NOMO-1 (cell line): ENCODE measurements at regions not wholly inside any gene's neighbourhood (a gene's known extent, or its start where the extent isn't known, plus 50 kb on each side); places are given as distances from the start of the nearest gene placed in this dataset.

Experiments
- DNase-seq, 2 experiments: peaks; one replicate each; lab custom pipeline; 2025; ENCODE audit not compliant: unreplicated experiment in 2 of 2; lab: John Stamatoyannopoulos, UW

DNA sequence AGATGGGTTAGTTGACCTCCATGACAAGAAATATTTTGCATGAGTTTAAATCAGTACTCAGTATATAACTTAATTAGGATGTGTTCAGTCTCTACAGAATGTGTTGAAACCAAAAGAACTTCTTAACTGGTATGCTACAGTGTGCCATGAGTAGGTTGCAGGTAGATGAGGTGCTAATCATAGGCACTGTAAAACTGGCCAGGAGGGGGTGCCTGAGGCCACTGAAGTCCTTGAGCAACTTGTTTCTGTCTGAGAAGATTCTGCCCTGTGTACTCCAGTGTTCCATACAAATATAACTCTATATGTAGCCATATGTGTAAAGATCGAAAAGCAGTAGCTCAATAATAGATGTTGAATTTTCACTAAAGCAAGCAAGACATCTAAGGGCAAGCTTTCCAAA is 549.2 kb upstream of the KLF12 start:
- no peak for DNase-seq

DNA sequence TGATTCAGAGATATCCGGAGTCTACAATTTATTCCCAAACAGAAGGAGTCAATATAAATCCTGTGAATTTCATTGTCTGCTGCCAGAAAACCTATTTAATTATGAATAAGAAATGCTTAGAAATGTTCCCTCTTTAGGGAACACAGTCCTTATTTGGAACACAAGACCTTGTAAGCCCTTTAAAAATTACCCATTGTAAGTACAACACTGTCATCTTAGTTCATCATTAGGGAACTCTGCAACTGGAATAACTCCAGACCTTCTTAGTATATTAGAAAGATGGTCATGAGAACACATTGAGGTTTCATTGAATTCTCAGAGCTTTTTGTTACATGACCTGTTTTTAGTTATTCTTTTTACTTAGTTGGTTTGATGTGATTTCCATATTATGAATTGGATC is 548.5 kb upstream of the KLF12 start:
- no peak for DNase-seq

GRCh38 chr13:74681891-74682290 is 547.7 kb upstream of the KLF12 start:
- DNase-seq, result no peak

DNA sequence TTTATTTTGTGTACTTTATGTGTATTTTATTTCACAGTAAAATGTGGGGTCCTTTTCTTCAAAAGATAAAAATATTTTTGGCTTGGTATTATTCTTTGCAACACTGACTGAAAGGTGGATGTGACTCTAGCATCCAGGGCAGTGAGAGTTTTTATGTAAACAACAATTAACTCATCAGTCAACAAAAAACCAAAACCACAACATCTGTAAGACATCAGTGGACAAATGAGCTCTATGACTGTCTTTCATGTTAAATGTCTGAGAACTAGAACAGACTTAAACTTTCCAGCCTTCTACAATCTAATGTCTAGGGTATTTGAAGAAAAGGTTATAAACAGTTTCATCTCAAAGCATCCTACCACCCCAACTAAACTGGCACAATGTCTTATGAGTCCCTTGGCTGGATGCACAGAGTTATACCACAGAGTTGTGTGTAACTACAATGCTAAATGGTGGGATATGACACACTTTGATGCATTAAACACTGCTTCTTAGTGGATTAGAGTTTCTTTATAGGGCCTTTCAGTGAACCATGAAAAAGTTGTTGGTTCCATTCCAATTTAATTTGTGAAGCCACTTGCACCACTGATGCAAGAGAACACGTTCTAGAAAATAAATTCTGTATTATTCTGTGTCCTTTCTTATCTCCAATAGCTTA is 544.2 kb upstream of the KLF12 start:
- DNase-seq, result no peak

GRCh38 chr13:74675972-74676371 is 541.8 kb upstream of the KLF12 start:
- no peak for DNase-seq

DNA sequence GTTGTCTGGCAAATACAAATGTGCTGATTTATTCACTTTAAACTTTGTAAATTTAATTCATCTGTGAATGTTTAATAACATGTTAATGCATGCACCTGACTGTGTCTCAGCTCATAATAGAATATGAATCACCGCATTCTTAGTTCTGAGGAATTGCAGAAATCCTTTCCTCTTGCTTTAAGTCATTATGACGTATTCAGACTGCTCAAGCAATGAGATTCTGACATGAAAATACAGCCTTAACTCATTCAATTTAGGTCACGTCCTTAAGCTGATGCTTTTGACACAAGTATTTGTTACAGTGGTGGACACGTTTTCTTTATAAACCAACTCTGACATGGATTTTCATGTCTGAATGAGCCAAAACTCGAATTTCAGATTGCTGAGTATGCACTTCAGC is 541.0 kb upstream of the KLF12 start:
- no peak for DNase-seq

DNA sequence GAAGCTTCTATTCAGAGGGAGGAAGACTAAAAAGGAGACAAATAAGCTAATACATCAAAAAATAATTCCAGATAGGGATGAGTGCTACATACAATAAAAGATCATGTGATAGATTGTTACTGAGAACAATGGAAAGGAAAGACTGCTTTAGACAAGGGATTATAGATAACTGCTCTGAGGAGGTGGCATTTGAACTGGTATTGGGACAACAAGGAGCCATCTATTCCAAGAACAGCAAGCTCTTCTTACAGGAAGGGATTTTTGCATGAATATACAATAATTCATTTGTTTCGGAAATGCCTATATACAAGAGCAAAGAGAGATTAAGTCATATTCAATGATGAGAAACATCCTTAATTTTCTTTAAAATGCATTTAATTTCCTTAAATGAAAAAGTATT is 540.5 kb upstream of the KLF12 start:
- DNase-seq, result no peak

DNA sequence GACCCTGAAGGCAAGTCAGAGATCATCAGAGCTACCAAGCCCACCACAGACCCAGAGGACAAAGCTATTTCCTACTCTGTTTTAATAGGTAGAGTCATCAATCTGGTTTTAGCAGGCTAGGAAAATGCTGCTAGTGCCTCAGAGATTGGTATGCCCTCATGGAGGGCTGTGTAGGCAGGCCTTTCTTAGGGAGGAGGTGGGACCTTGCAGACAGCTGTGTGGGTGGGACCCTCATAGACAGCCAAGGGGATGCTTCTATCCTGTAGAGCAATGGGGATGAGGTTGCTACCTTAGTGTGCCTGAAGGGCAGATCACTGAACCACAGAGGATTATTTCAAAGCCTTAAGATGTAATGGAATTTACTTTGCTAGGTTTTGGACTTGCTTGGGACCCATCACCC is 534.9 kb upstream of the KLF12 start:
- DNase-seq, result no peak

GRCh38 chr13:74667656-74668203 is 533.5 kb upstream of the KLF12 start:
- DNase-seq, result no peak

DNA sequence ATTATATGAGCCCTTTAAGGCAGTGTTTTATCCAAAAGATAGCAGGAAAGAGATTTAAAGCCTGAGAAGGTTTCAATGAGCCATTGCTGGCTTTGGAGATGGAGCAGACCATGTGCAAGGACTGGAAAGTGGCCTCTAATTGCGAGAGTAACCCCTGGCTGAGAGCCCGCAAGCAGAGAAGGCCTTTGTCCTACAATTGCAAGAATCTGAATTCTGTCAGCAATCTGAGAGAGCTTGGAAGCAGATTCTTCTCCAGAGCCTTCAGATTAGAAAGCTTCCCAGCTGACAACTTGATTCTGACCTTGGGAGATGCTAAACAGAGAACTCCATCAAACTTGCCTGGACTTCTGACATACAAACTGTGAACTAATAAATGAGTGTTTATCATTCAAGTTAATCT is 528.7 kb upstream of the KLF12 start:
- no peak for DNase-seq

DNA sequence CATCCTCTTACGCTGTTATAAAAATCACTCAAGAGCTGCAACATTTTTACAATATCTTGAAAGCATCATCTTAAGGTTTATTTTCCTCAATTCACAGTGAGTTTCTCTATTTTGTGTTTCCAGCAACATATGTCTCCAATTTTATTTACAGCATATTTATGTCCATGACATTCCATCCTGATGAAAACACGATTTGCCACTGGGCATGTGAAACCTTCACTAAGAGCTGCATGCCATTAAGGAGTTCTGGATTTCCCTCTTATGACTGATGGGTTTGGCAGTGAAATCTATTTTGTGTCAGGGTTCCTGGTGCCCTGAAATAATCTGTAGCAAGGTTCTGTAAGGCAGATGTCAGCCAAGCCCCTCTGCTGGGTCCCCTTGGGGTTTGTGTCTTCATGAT is 527.6 kb upstream of the KLF12 start:
- DNase-seq, result no peak

DNA sequence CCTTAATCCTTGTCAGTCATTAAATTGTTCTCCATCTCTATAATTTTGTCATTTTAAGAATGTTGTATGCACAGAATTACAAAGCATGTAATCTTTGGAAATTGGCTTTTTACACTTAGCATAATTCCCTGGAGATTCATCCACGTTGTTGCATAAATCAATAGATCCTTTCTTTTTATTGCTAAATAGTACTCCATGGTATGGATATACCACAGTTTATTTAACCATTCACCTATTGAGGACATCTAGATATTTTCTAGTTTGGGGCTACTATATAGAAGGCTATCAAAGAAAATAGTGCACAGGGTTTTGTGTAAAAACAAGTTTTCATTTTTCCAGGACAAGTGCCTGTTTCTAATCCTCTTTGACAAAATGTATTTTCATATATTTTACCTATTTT is 523.6 kb upstream of the KLF12 start:
- DNase-seq, result no peak

DNA sequence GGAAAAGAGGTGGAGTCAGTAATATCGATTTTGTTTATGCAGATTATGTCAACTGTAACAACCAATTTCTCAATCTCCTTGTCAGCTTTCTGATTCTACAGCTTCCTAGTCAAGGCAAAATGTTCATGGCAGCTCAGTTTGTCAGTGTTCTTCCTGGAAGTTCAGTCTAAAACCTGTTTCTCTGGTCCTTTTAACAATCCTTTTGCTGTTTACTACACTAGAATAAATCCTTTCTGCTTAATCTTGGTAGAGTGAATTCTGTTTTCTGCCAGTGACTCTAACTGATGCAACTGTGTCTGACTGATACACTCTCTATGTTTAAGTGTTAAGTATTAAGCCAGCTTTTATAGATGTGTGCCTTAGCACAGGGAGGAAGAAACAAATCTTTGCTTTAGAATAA is 516.9 kb upstream of the KLF12 start:
- no peak for DNase-seq

DNA sequence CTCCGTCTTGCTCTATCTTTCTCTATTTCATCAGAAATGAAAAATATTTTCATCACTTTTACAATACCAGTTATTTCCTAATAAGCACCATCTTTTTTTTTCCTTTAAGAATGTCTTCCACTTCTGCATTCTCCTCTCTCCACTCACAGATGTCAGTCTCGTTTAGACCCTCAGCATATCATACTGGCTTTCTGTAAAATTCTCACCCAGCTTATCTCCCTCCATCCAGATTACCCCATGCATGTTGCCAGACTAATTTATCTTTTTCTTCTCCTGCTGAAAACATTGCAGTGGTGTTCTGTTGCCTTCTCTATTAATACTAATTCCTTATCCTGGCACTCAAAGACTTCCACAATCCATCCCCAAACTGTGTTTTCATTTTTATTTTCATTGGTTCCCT is 513.8 kb upstream of the KLF12 start:
- no peak for DNase-seq

DNA sequence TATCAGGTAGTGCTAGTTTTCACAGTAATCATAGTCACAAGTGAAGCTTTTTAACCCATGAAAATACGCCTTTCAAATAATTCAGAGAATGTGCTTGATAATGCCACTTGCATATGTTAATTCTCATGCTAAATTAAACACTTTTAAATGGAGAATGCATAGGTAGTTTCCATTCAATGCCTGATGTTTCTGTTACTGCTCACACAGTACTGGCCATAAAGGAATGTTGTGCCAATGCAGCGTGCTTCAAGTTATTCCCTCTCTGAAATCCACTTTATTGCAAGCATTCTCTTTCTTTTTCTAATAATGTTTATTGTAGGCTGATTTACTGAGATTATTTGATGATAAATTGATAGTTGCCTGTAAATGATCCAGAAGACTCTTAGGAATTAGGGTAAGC is 513.0 kb upstream of the KLF12 start:
- no peak for DNase-seq

DNA sequence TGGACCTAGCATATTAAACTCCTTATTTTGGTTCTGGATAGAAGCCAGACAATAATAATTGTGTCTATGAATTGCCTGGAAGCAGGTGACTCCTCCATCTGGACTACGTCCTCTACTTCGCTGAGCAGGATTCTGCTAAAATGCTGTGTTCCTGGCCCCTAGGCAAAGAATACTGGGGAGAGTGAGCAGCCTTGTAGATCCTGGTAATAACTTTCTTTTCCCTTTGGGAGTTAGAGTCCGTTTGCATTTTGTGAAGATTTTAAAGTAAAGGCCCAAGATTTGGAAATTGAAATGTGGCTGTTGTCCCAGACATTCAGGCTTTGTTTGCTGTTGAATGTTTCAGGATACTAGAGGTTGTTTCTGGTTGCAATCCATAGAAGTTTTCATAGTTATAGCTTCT is 511.9 kb upstream of the KLF12 start:
- DNase-seq, result no peak

DNA sequence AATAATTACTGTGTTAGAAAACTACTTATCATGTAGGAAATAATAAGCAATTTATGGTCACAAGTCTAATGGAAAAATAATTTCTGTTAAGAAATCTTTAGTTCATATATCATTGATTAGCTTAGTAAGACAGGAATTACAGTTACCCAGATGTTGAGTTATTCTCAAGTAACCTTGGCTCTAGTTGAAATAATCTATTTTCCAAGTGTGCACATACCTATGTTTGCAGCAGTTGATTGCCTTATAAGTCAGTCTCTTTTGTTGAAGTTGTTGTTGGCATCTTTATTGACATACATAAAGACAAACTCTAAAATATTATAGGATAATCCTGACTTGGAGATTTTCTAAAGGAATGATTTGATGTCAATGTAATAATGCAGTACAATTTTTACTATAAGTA is 511.4 kb upstream of the KLF12 start:
- no peak for DNase-seq

GRCh38 chr13:74644229-74644628 is 510.0 kb upstream of the KLF12 start:
- DNase-seq, result no peak

GRCh38 chr13:74641586-74641985 is 507.4 kb upstream of the KLF12 start:
- DNase-seq, result no peak

GRCh38 chr13:74633734-74634133 is 499.5 kb upstream of the KLF12 start:
- DNase-seq, result no peak

GRCh38 chr13:74629985-74630384 is 495.8 kb upstream of the KLF12 start:
- DNase-seq, result no peak

DNA sequence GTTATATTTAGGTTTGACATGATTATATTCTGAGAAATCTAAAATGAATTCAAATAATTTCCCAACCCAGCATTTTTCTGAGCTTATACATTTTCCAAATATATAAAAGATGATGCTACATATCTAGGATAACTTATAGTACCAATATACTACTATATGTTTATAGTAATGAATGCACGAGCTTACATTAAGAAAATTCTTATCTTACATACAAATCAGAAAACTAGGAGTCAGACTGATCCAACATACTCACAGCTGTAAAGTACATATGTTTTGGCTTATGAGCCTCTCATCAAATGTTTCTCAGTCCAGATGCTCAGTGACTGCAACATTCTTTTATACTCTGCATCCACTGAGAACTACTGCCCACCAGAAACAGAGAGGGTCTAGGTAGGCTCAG is 491.3 kb upstream of the KLF12 start:
- DNase-seq, result no peak

DNA sequence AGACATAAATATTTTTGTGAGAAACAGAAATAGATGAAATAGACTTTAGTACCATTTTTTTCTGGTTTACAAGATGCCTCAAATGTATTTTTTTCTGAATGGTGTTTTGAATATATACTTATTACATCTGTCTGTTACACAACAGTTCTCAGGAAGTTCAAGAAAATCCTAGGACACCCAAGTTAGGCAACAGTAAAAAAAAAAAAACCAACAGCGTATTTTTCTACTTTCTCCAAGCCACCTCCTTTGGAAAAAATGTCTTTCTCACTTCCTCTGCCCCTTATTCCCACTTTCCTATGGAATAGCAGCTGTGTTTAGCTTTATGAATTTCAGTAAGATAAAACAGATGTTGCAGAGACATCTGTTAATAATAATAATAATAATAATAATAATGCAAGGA is 489.6 kb upstream of the KLF12 start:
- no peak for DNase-seq
